ENCODE measurements at regions not wholly inside any gene's neighbourhood (a gene's known extent, or its start where the extent isn't known, plus 50 kb on each side); places are given as distances from the start of the nearest gene placed in this dataset.

- TF ChIP-seq CTCF (conservative IDR thresholded peaks at IDR 0.05 in 1 of 2, IDR thresholded peaks at IDR 0.05 in 1 of 2; ENCODE audit: extremely low read depth in 1 of 2, insufficient read depth in 1 of 2, low read depth in 1 of 2, low read length in 2 of 2) (no peak), EZH2 (IDR thresholded peaks at IDR 0.05; ENCODE audit: borderline replicate concordance, low read length) (no peak)
Observed at GRCh38 chr5:112059579-112060135, 302.7 kb upstream of the NREP start.
